LNCaP clone FGC (cell line): ENCODE measurements at regions not wholly inside any gene's neighbourhood (a gene's known extent, or its start where the extent isn't known, plus 50 kb on each side); places are given as distances from the start of the nearest gene placed in this dataset.

Experiments
- DNase-seq: peaks from one replicate; pipeline ENCODE4 v3.0.0-alpha.2; 2011; ENCODE audit warnings: low read depth
- H3K4me3 ChIP-seq: 2 replicates; pipeline ENCODE4 v1.5.1; 2011; ENCODE audit warnings: mild to moderate bottlenecking, low read depth, low read length, control low read depth
- CTCF ChIP-seq: IDR thresholded peaks from 2 replicates; pipeline ENCODE4 v1.5.1; 2012; ENCODE audit warnings: mild to moderate bottlenecking; ENCODE audit not compliant: control insufficient read depth, insufficient read depth; ENCODE audit errors: extremely low read depth

DNA sequence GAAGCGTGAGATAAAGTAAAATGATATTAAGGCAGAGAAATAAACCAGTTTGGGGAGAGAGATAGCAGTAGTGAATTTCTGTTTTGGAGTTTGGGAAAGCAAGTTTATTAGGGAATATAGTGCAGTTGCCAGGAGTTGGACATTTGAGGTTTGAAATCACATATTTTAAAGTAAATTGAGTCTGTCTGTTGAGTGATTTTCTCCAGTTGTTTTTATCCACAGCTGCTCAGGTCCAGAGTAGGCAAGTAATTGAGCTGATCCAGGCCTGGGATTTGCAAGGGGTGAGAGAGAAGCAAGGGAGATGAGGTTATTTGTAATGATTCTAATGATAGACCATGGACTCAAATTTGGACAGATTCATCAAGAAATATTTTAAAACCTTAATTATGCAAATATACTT, 481.9 kb downstream of the UTRN start:
- H3K4me3 ChIP-seq = no peak overlapping the region
- no peak for DNase-seq
- TF ChIP-seq CTCF = no peak

GRCh38 chr6:144768551-144769075, 483.5 kb downstream of the UTRN start:
- no peak overlapping the region for H3K4me3 ChIP-seq
- DNase-seq = no peak
- TF ChIP-seq CTCF = no peak

GRCh38 chr6:144769142-144769541, 484.0 kb downstream of the UTRN start:
- H3K4me3 ChIP-seq = no peak overlapping the region
- TF ChIP-seq CTCF = no peak
- no peak for DNase-seq

GRCh38 chr6:144776031-144776819, 491.1 kb downstream of the UTRN start:
- no peak overlapping the region for H3K4me3 ChIP-seq
- no peak for TF ChIP-seq CTCF
- DNase-seq = no peak

- DNase-seq = no peak
- TF ChIP-seq CTCF = no peak
- H3K4me3 ChIP-seq = no peak overlapping the region
Measured at GRCh38 chr6:144777249-144777648, 492.1 kb downstream of the UTRN start.

DNA sequence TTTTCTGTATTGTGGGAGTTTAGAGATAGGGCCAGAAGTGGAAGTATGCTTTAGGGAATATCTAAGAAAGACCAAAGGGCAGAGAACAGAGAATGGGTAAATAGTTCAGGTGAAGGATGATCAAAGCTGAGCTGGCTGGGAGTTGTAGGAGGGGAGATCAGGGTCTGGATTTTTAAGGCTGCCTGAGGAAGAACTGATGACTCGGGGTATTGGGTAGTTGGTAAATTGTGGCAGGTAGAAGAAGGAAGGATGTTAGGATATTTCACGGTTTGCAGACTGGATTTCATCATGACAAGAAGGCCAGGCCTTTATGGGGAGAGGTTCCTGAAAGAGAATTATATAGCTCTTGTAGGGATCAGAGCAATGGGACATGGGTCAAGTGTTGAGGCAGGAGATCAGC, 492.9 kb downstream of the UTRN start:
- no peak overlapping the region for H3K4me3 ChIP-seq
- no peak for TF ChIP-seq CTCF
- DNase-seq = no peak

- no peak overlapping the region for H3K4me3 ChIP-seq
- no peak for DNase-seq
- TF ChIP-seq CTCF = 0 out of 2 replicates have a peak, but pooled peaks have one; percentile 12
Measured at GRCh38 chr6:144778773-144779492, 493.8 kb downstream of the UTRN start.
